ENCODE measurements at regions not wholly inside any gene's neighbourhood (a gene's known extent, or its start where the extent isn't known, plus 50 kb on each side); places are given as distances from the start of the nearest gene placed in this dataset.

- Histone ChIP-seq H3K36me3 (no peaks in the 10 kb centered on the region), H3K9me3 (peaks cover 0 to 10% of the 10 kb centered on the region in 2 donors), H3K4me3 (no peak overlapping the region), H3K27me3 (no peaks in the 10 kb centered on the region), H3K4me1 (no peaks in the 10 kb centered on the region), H3K27ac (no peak overlapping the region)
- intact Hi-C loops (cut with DNase I), result no loop called here
- no peak for DNase-seq (ENCODE audit: low spot score in 2 of 2)
- no peak for TF ChIP-seq CTCF (IDR thresholded peaks at IDR 0.05)
These were observed 716.9 kb downstream of the ZBBX start for GRCh38 chr3:166663194-166663593.

- Histone ChIP-seq H3K9me3 (peaks cover 0 to 10% of the 10 kb centered on the region in 2 donors), H3K4me1 (no peaks in the 10 kb centered on the region), H3K4me3 (no peak overlapping the region), H3K36me3 (no peaks in the 10 kb centered on the region), H3K27me3 (no peaks in the 10 kb centered on the region), H3K27ac (no peak overlapping the region)
- no peak for DNase-seq (ENCODE audit: low spot score in 2 of 2)
- no peak for TF ChIP-seq CTCF (IDR thresholded peaks at IDR 0.05)
- intact Hi-C loops (cut with DNase I), result no loop called here
These were observed 718.5 kb downstream of the ZBBX start for GRCh38 chr3:166661621-166662020.

GRCh38 chr3:166660962-166661361, 719.1 kb downstream of the ZBBX start:
- no peak overlapping the region for H3K27ac ChIP-seq
- H3K4me3 ChIP-seq, result no peak overlapping the region
- no peaks in the 10 kb centered on the region for H3K27me3 ChIP-seq
- no peak for DNase-seq (ENCODE audit: low spot score in 2 of 2)
- TF ChIP-seq CTCF (IDR thresholded peaks at IDR 0.05), result no peak
- no peaks in the 10 kb centered on the region for H3K36me3 ChIP-seq
- H3K4me1 ChIP-seq, result no peaks in the 10 kb centered on the region
- intact Hi-C loops (cut with DNase I), result no loop called here
- H3K9me3 ChIP-seq, result peaks cover 0 to 10% of the 10 kb centered on the region in 2 donors

GRCh38 chr3:166637984-166638530, 742.0 kb downstream of the ZBBX start:
- H3K4me1 ChIP-seq, result no peaks in the 10 kb centered on the region
- no peaks in the 10 kb centered on the region for H3K36me3 ChIP-seq
- TF ChIP-seq CTCF (IDR thresholded peaks at IDR 0.05), result no peak
- H3K27ac ChIP-seq, result no peak overlapping the region
- H3K9me3 ChIP-seq, result no peaks in the 10 kb centered on the region
- no peak overlapping the region for H3K4me3 ChIP-seq
- no peak for DNase-seq (ENCODE audit: low spot score in 2 of 2)
- intact Hi-C loops (cut with DNase I), result no loop called here
- H3K27me3 ChIP-seq, result no peaks in the 10 kb centered on the region

- no peaks in the 10 kb centered on the region for H3K9me3 ChIP-seq
- H3K36me3 ChIP-seq, result no peaks in the 10 kb centered on the region
- intact Hi-C loops (cut with DNase I), result no loop called here
- no peak overlapping the region for H3K4me3 ChIP-seq
- no peak overlapping the region for H3K27ac ChIP-seq
- no peaks in the 10 kb centered on the region for H3K4me1 ChIP-seq
- no peak for DNase-seq (ENCODE audit: low spot score in 2 of 2)
- no peaks in the 10 kb centered on the region for H3K27me3 ChIP-seq
- no peak for TF ChIP-seq CTCF (IDR thresholded peaks at IDR 0.05)
These were observed 745.9 kb downstream of the ZBBX start for GRCh38 chr3:166634091-166634746.

Data from ascending aorta (tissue), 2 donors.